ENCODE measurements at regions not wholly inside any gene's neighbourhood (a gene's known extent, or its start where the extent isn't known, plus 50 kb on each side); places are given as distances from the start of the nearest gene placed in this dataset.

DNA sequence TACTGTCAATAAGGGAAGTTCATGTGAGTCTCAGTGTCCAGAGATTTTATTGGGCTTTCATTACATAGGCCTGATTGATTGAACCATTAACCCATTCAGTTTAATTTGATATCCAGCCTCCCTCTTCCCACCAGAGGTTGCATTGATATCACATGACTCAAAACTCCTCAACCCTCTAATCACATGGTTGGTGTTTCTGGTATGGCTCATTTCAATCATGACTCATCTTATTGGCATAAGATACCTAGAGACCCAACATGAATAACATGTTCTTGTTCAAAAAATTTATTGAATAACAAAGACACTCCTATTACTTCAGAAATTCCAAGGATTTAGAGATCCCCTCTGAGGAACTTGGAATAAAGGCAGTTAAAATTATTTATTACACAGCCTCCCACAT lies 982.2 kb downstream of the TLE1 start:
- Mint-ChIP-seq H3K27ac (no peak overlapping the region), H3K36me3 (ENCODE audit: insufficient read depth in 1 of 3, low read depth in 3 of 3) (peaks cover 0 to 23% (median 4%) of the 10 kb centered on the region in 3 experiments; a peak in 6 of 7 replicates), H3K27me3 (ENCODE audit: low read depth) (no peaks in the 10 kb centered on the region), H3K4me3 (no peak overlapping the region), H3K4me1 (no peaks in the 10 kb centered on the region), H3K9me3 (peaks cover 23 to 24% of the 10 kb centered on the region in 2 experiments)
- H2BK15ac ChIP-seq (ENCODE audit: low read depth, low read length) = no peak overlapping the region
- H4K8ac ChIP-seq (replicated peaks; ENCODE audit: insufficient read length, low read depth, low read length) = no peak overlapping the region
- H2BK5ac ChIP-seq (ENCODE audit: insufficient read length, low read length) = no peak overlapping the region
- no peaks in the 10 kb centered on the region for H4K20me1 ChIP-seq (ENCODE audit: control insufficient read depth, insufficient read depth, insufficient read length)
- H3K4me2 ChIP-seq (ENCODE audit: insufficient read depth, insufficient read length, low read length) = no peak overlapping the region
- no peak overlapping the region for H4K91ac ChIP-seq (ENCODE audit: insufficient read length, low read depth, low read length)
- H2BK12ac ChIP-seq (ENCODE audit: insufficient read length, low read depth, low read length) = no peak overlapping the region
- H2AFZ ChIP-seq (ENCODE audit: low read length) = no peak overlapping the region
- TF ChIP-seq, protein P1, sequence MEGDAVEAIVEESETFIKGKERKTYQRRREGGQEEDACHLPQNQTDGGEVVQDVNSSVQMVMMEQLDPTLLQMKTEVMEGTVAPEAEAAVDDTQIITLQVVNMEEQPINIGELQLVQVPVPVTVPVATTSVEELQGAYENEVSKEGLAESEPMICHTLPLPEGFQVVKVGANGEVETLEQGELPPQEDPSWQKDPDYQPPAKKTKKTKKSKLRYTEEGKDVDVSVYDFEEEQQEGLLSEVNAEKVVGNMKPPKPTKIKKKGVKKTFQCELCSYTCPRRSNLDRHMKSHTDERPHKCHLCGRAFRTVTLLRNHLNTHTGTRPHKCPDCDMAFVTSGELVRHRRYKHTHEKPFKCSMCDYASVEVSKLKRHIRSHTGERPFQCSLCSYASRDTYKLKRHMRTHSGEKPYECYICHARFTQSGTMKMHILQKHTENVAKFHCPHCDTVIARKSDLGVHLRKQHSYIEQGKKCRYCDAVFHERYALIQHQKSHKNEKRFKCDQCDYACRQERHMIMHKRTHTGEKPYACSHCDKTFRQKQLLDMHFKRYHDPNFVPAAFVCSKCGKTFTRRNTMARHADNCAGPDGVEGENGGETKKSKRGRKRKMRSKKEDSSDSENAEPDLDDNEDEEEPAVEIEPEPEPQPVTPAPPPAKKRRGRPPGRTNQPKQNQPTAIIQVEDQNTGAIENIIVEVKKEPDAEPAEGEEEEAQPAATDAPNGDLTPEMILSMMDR (conservative IDR thresholded peaks at IDR 0.05) = no peak
- H3K14ac ChIP-seq (ENCODE audit: insufficient read depth, low read length) = no peak overlapping the region
- H3K27ac ChIP-seq (ENCODE audit: insufficient read length, low read depth, low read length) = no peak overlapping the region
- no peak overlapping the region for H2BK20ac ChIP-seq (ENCODE audit: low read depth, low read length, poor library complexity, severe bottlenecking)
- no peaks in the 10 kb centered on the region for H3K79me1 ChIP-seq (ENCODE audit: insufficient read depth, low read depth, low read length, poor library complexity, severe bottlenecking)
- H3K27me3 ChIP-seq (ENCODE audit: insufficient read depth, low read length) = no peaks in the 10 kb centered on the region
- no peak overlapping the region for H4K5ac ChIP-seq (ENCODE audit: insufficient read length, low read depth, low read length)
- H3T11ph ChIP-seq (ENCODE audit: low read length) = no peak overlapping the region
- no peak overlapping the region for H3K9ac ChIP-seq (ENCODE audit: extremely low read depth, insufficient read length, low read length)
- H3K23ac ChIP-seq (ENCODE audit: insufficient read length, low read depth, low read length) = no peak overlapping the region
- no peak overlapping the region for H3K56ac ChIP-seq (ENCODE audit: insufficient read length, low read depth, low read length)
- no peak overlapping the region for H2AK5ac ChIP-seq (ENCODE audit: insufficient read length, low read length)
- no peaks in the 10 kb centered on the region for H3K23me2 ChIP-seq (ENCODE audit: insufficient read length, low read depth, low read length, poor library complexity, severe bottlenecking)
- no peak overlapping the region for H3K18ac ChIP-seq (ENCODE audit: insufficient read length, low read depth, low read length)
- H3K4me1 ChIP-seq (ENCODE audit: insufficient read depth, low read length) = no peaks in the 10 kb centered on the region
- no peaks in the 10 kb centered on the region for H3K79me2 ChIP-seq (ENCODE audit: insufficient read depth, low read length)
- no peaks in the 10 kb centered on the region for H3K9me3 ChIP-seq (ENCODE audit: control insufficient read depth, low read depth, low read length)
- H2BK120ac ChIP-seq (ENCODE audit: low read depth, low read length, poor library complexity, severe bottlenecking) = no peak overlapping the region
- H3K4ac ChIP-seq (ENCODE audit: low read depth, low read length) = no peak overlapping the region
- no peak for DNase-seq

All from H9 (cell line).